ENCODE measurements at regions not wholly inside any gene's neighbourhood (a gene's known extent, or its start where the extent isn't known, plus 50 kb on each side); places are given as distances from the start of the nearest gene placed in this dataset.

GRCh38 chr11:134609361-134610115, 197.5 kb upstream of the B3GAT1 start:
- H3K36me3 ChIP-seq (ENCODE audit: control insufficient read depth in 1 of 2, insufficient read depth in 2 of 2, low read length in 1 of 2), result no peaks in the 10 kb centered on the region
- 84 to 86% methylated on average over 27 of the region's 27 CpGs for WGBS, 2 donors
- no peak overlapping the region for H3K27ac ChIP-seq (ENCODE audit: low read depth in 1 of 2, low read length in 2 of 2)
- H3K27me3 ChIP-seq (ENCODE audit: control insufficient read depth in 1 of 2, insufficient read depth in 2 of 2, low read length in 1 of 2), result no peaks in the 10 kb centered on the region
- H3K4me1 ChIP-seq (ENCODE audit: control insufficient read depth in 1 of 2, insufficient read depth in 2 of 2, low read length in 2 of 2), result no peaks in the 10 kb centered on the region
- no peak overlapping the region for H3K4me3 ChIP-seq (ENCODE audit: low read length in 2 of 2)
- no peak for ATAC-seq (ENCODE audit: low FRiP score)
- H3K9me3 ChIP-seq (ENCODE audit: control insufficient read depth, low read length), result no peaks in the 10 kb centered on the region
- no peak for DNase-seq
- intact Hi-C loops (cut with DNase I), result no loop called here

GRCh38 chr11:134607963-134608750, 196.1 kb upstream of the B3GAT1 start:
- no peak overlapping the region for H3K27ac ChIP-seq (ENCODE audit: low read depth in 1 of 2, low read length in 2 of 2)
- DNase-seq (no peak), ATAC-seq (ENCODE audit: low FRiP score) (no peak)
- H3K36me3 ChIP-seq (ENCODE audit: control insufficient read depth in 1 of 2, insufficient read depth in 2 of 2, low read length in 1 of 2), result no peaks in the 10 kb centered on the region
- no peak overlapping the region for H3K4me3 ChIP-seq (ENCODE audit: low read length in 2 of 2)
- intact Hi-C loops (cut with DNase I), result no loop called here
- 79 to 86% methylated on average over 7 of the region's 7 CpGs for WGBS, 2 donors
- H3K9me3 ChIP-seq (ENCODE audit: control insufficient read depth, low read length), result no peaks in the 10 kb centered on the region
- H3K27me3 ChIP-seq (ENCODE audit: control insufficient read depth in 1 of 2, insufficient read depth in 2 of 2, low read length in 1 of 2), result no peaks in the 10 kb centered on the region
- H3K4me1 ChIP-seq (ENCODE audit: control insufficient read depth in 1 of 2, insufficient read depth in 2 of 2, low read length in 2 of 2), result no peaks in the 10 kb centered on the region

- intact Hi-C loops (cut with DNase I), result no loop called here
- Histone ChIP-seq H3K36me3 (ENCODE audit: control insufficient read depth in 1 of 2, insufficient read depth in 2 of 2, low read length in 1 of 2) (no peaks in the 10 kb centered on the region), H3K27ac (ENCODE audit: low read depth in 1 of 2, low read length in 2 of 2) (no peak overlapping the region), H3K9me3 (ENCODE audit: control insufficient read depth, low read length) (no peaks in the 10 kb centered on the region), H3K27me3 (ENCODE audit: control insufficient read depth in 1 of 2, insufficient read depth in 2 of 2, low read length in 1 of 2) (no peaks in the 10 kb centered on the region), H3K4me1 (ENCODE audit: control insufficient read depth in 1 of 2, insufficient read depth in 2 of 2, low read length in 2 of 2) (no peaks in the 10 kb centered on the region), H3K4me3 (ENCODE audit: low read length in 2 of 2) (no peak overlapping the region)
- no peak for ATAC-seq (ENCODE audit: low FRiP score)
- DNase-seq, result no peak
- WGBS, 2 donors, result 68 to 74% methylated on average over 6 of the region's 6 CpGs
Observed at GRCh38 chr11:134606251-134606650, 194.2 kb upstream of the B3GAT1 start.

- intact Hi-C loops (cut with DNase I), result no loop called here
Observed at GRCh38 chr11:134604886-134605285, 192.8 kb upstream of the B3GAT1 start.

GRCh38 chr11:134599299-134599771, 187.3 kb upstream of the B3GAT1 start:
- intact Hi-C loops (cut with DNase I), result no loop called here
- Histone ChIP-seq H3K27ac (ENCODE audit: low read depth in 1 of 2, low read length in 2 of 2) (no peak overlapping the region), H3K27me3 (ENCODE audit: control insufficient read depth in 1 of 2, insufficient read depth in 2 of 2, low read length in 1 of 2) (no peaks in the 10 kb centered on the region), H3K36me3 (ENCODE audit: control insufficient read depth in 1 of 2, insufficient read depth in 2 of 2, low read length in 1 of 2) (no peaks in the 10 kb centered on the region), H3K4me1 (ENCODE audit: control insufficient read depth in 1 of 2, insufficient read depth in 2 of 2, low read length in 2 of 2) (no peaks in the 10 kb centered on the region), H3K4me3 (ENCODE audit: low read length in 2 of 2) (no peak overlapping the region), H3K9me3 (ENCODE audit: control insufficient read depth, low read length) (no peaks in the 10 kb centered on the region)
- DNase-seq (no peak), ATAC-seq (ENCODE audit: low FRiP score) (no peak)
- WGBS, 2 donors, result 41 to 44% methylated on average over 6 of the region's 6 CpGs

More at GRCh38 chr11:134604886-134605285, 192.8 kb upstream of the B3GAT1 start:
- no peaks in the 10 kb centered on the region for H3K9me3 ChIP-seq (ENCODE audit: control insufficient read depth, low read length)
- no peak for DNase-seq
- H3K36me3 ChIP-seq (ENCODE audit: control insufficient read depth in 1 of 2, insufficient read depth in 2 of 2, low read length in 1 of 2), result no peaks in the 10 kb centered on the region
- WGBS, 2 donors, result 81 to 85% methylated on average over 3 of the region's 3 CpGs
- ATAC-seq (ENCODE audit: low FRiP score), result no peak
- no peak overlapping the region for H3K27ac ChIP-seq (ENCODE audit: low read depth in 1 of 2, low read length in 2 of 2)
- H3K4me1 ChIP-seq (ENCODE audit: control insufficient read depth in 1 of 2, insufficient read depth in 2 of 2, low read length in 2 of 2), result no peaks in the 10 kb centered on the region
- no peak overlapping the region for H3K4me3 ChIP-seq (ENCODE audit: low read length in 2 of 2)
- no peaks in the 10 kb centered on the region for H3K27me3 ChIP-seq (ENCODE audit: control insufficient read depth in 1 of 2, insufficient read depth in 2 of 2, low read length in 1 of 2)

- Histone ChIP-seq H3K4me3 (ENCODE audit: low read length in 2 of 2) (no peak overlapping the region), H3K4me1 (ENCODE audit: control insufficient read depth in 1 of 2, insufficient read depth in 2 of 2, low read length in 2 of 2) (no peaks in the 10 kb centered on the region), H3K36me3 (ENCODE audit: control insufficient read depth in 1 of 2, insufficient read depth in 2 of 2, low read length in 1 of 2) (no peaks in the 10 kb centered on the region), H3K27me3 (ENCODE audit: control insufficient read depth in 1 of 2, insufficient read depth in 2 of 2, low read length in 1 of 2) (no peaks in the 10 kb centered on the region), H3K9me3 (ENCODE audit: control insufficient read depth, low read length) (no peaks in the 10 kb centered on the region), H3K27ac (ENCODE audit: low read depth in 1 of 2, low read length in 2 of 2) (no peak overlapping the region)
- ATAC-seq (ENCODE audit: low FRiP score) (no peak), DNase-seq (no peak)
- intact Hi-C loops (cut with DNase I), result no loop called here
- WGBS, 2 donors, result 76% methylated on average over 5 of the region's 5 CpGs
Observed at GRCh38 chr11:134598368-134598767, 186.3 kb upstream of the B3GAT1 start.

GRCh38 chr11:134597452-134597851, 185.4 kb upstream of the B3GAT1 start:
- no peaks in the 10 kb centered on the region for H3K4me1 ChIP-seq (ENCODE audit: control insufficient read depth in 1 of 2, insufficient read depth in 2 of 2, low read length in 2 of 2)
- WGBS, 2 donors, result 88 to 91% methylated on average over 8 of the region's 8 CpGs
- ATAC-seq (ENCODE audit: low FRiP score), result no peak

GRCh38 chr11:134596404-134596803, 184.4 kb upstream of the B3GAT1 start:
- no peak for ATAC-seq (ENCODE audit: low FRiP score)
- H3K4me3 ChIP-seq (ENCODE audit: low read length in 2 of 2), result no peak overlapping the region
- intact Hi-C loops (cut with DNase I), result no loop called here

More at GRCh38 chr11:134597452-134597851, 185.4 kb upstream of the B3GAT1 start:
- H3K27ac ChIP-seq (ENCODE audit: low read depth in 1 of 2, low read length in 2 of 2), result no peak overlapping the region
- no peaks in the 10 kb centered on the region for H3K9me3 ChIP-seq (ENCODE audit: control insufficient read depth, low read length)
- intact Hi-C loops (cut with DNase I), result no loop called here
- H3K27me3 ChIP-seq (ENCODE audit: control insufficient read depth in 1 of 2, insufficient read depth in 2 of 2, low read length in 1 of 2), result no peaks in the 10 kb centered on the region
- no peak for DNase-seq
- H3K36me3 ChIP-seq (ENCODE audit: control insufficient read depth in 1 of 2, insufficient read depth in 2 of 2, low read length in 1 of 2), result no peaks in the 10 kb centered on the region
- H3K4me3 ChIP-seq (ENCODE audit: low read length in 2 of 2), result no peak overlapping the region

More at GRCh38 chr11:134596404-134596803, 184.4 kb upstream of the B3GAT1 start:
- Histone ChIP-seq H3K27me3 (ENCODE audit: control insufficient read depth in 1 of 2, insufficient read depth in 2 of 2, low read length in 1 of 2) (no peaks in the 10 kb centered on the region), H3K4me1 (ENCODE audit: control insufficient read depth in 1 of 2, insufficient read depth in 2 of 2, low read length in 2 of 2) (no peaks in the 10 kb centered on the region), H3K36me3 (ENCODE audit: control insufficient read depth in 1 of 2, insufficient read depth in 2 of 2, low read length in 1 of 2) (no peaks in the 10 kb centered on the region), H3K27ac (ENCODE audit: low read depth in 1 of 2, low read length in 2 of 2) (no peak overlapping the region), H3K9me3 (ENCODE audit: control insufficient read depth, low read length) (peaks cover 2% of the 10 kb centered on the region)
- no peak for DNase-seq
- 87 to 89% methylated on average over 3 of the region's 3 CpGs for WGBS, 2 donors

All from aorta (tissue), 5 donors.